ENCODE measurements at regions not wholly inside any gene's neighbourhood (a gene's known extent, or its start where the extent isn't known, plus 50 kb on each side); places are given as distances from the start of the nearest gene placed in this dataset.

GRCh38 chr2:46850742-46851141 lies 64.9 kb downstream of the MCFD2 start:
- FAIRE-seq (no peak), DNase-seq (ENCODE audit: low spot score in 2 of 2) (no peak)

DNA sequence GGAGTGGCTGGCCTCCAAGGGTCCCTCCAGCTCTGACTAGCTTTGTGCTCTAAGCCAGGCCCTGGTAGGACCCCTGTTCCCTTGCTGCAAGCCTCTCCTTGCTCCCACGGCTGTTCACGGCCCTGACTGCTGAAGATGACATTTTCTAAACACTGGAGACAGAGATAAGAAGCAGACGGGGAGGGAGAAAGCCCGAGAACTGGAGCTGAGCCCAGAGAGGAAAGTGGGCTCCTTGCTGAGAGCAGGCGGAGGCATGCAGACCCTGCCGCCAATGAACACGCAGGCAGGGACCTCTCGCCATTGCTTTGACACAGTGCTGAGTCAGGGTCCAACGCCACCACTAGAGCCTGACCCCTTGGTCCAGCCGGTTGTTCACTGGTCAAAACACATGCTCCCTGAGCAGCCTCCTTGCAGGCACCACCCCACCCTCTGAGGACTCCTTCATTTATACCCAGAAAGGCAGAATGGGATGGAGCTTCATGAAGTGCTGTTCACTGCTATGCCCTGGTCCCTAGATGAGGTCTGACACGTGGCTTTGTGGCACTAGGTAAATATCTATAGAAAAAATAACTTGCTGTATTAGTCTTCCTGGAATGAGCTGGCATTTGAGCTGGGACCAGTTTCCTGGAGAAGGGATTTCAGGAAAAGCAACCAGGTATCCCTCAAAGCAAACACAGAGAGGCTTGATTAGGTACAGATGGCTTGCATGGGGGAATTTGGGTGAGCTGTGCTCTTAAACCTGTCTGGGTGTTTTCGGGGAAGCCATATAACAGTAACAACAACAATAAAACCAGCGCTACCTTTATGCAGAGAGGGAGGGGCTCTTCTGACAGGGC lies 65.7 kb downstream of the MCFD2 start:
- no peak for FAIRE-seq
- DNase-seq (ENCODE audit: low spot score in 2 of 2) = no peak

- DNase-seq (ENCODE audit: low spot score in 2 of 2) (no peak), FAIRE-seq (no peak)
Measured at GRCh38 chr2:46849046-46849715, 66.4 kb downstream of the MCFD2 start.

GRCh38 chr2:46848447-46848846 lies 67.2 kb downstream of the MCFD2 start:
- no peak for FAIRE-seq

GRCh38 chr2:46847726-46848412 lies 67.7 kb downstream of the MCFD2 start:
- DNase-seq (ENCODE audit: low spot score in 2 of 2) = no peak
- FAIRE-seq = no peak

More at GRCh38 chr2:46848447-46848846, 67.2 kb downstream of the MCFD2 start:
- DNase-seq (ENCODE audit: low spot score in 2 of 2) = no peak

GRCh38 chr2:46847185-46847710 lies 68.4 kb downstream of the MCFD2 start:
- FAIRE-seq (no peak), DNase-seq (ENCODE audit: low spot score in 2 of 2) (peak in 1 of 2 donors; percentile 52)

- FAIRE-seq = no peak
Measured at GRCh38 chr2:46846536-46846935, 69.1 kb downstream of the MCFD2 start.

GRCh38 chr2:46845542-46846486 lies 69.8 kb downstream of the MCFD2 start:
- FAIRE-seq (no peak), DNase-seq (ENCODE audit: low spot score in 2 of 2) (no peak)

More at GRCh38 chr2:46846536-46846935, 69.1 kb downstream of the MCFD2 start:
- DNase-seq (ENCODE audit: low spot score in 2 of 2) = no peak

DNA sequence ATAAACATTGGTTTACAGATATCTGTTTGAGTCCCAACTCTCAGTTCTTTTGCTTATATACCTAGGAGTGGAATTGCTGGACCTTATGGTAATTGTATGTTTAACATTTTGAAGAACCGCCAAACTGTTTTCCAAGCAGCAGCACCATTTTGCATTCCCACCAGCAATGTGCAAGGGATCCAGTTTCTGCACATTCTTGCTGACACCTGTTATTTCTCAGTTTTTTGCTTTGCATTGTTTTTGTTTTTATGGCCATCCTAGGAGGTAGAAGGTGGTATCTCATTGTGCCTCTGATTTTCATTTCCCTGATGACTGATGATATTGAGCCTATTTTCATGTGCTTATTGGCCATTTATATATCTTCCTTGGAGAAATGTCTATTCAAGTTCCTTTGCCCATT lies 71.2 kb downstream of the MCFD2 start:
- no peak for DNase-seq (ENCODE audit: low spot score in 2 of 2)
- FAIRE-seq = no peak

- FAIRE-seq (no peak), DNase-seq (ENCODE audit: low spot score in 2 of 2) (no peak)
Measured at GRCh38 chr2:46844034-46844433, 71.6 kb downstream of the MCFD2 start.

DNA sequence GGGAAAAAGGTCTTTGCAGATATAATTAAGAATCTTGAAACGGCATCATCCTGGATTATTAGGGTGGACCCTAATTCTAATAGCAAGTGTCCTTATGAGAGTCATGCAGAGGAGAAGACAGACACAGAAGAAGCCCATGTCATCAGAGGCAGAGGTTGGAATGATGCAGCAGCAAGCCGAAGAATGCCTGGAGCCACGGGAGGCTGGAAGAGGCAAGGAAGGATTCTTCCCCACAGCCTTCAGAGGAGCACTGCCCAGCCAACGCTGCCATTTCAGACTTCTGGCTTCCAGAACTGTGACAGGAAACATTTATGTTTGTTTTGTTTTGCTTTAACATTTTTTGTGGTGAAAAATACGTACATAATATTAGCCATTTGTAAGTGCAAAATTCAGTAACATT lies 72.3 kb downstream of the MCFD2 start:
- FAIRE-seq = no peak
- no peak for DNase-seq (ENCODE audit: low spot score in 2 of 2)

- no peak for DNase-seq (ENCODE audit: low spot score in 2 of 2)
- no peak for FAIRE-seq
Measured at GRCh38 chr2:46842876-46843275, 72.7 kb downstream of the MCFD2 start.

- DNase-seq (ENCODE audit: low spot score in 2 of 2) (no peak), FAIRE-seq (no peak)
Measured at GRCh38 chr2:46841621-46842020, 74.0 kb downstream of the MCFD2 start.

DNA sequence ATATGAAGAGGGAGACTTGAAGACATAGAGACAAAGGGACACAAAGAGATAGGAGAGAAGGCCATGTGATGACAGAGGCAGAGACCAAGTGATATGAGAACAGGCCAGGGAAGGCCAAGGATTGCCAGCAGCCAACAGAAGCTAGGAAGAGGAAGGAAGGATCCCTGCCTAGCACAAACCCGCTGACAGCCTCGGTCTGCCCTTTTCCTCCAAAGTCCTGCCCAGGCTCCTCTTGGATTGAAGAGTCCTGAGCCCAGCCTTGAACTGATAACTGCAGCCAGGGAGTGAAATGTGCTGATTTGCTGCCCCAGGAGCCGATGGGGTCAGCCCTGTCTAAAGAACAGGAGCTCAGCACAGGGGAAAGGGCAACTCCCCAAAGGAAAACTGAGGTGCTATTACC lies 76.6 kb downstream of the MCFD2 start:
- no peak for FAIRE-seq
- no peak for DNase-seq (ENCODE audit: low spot score in 2 of 2)

GRCh38 chr2:46837704-46838103 lies 77.9 kb downstream of the MCFD2 start:
- no peak for FAIRE-seq
- no peak for DNase-seq (ENCODE audit: low spot score in 2 of 2)

- FAIRE-seq (no peak), DNase-seq (ENCODE audit: low spot score in 2 of 2) (no peak)
Measured at GRCh38 chr2:46837112-46837454, 78.5 kb downstream of the MCFD2 start.

DNA sequence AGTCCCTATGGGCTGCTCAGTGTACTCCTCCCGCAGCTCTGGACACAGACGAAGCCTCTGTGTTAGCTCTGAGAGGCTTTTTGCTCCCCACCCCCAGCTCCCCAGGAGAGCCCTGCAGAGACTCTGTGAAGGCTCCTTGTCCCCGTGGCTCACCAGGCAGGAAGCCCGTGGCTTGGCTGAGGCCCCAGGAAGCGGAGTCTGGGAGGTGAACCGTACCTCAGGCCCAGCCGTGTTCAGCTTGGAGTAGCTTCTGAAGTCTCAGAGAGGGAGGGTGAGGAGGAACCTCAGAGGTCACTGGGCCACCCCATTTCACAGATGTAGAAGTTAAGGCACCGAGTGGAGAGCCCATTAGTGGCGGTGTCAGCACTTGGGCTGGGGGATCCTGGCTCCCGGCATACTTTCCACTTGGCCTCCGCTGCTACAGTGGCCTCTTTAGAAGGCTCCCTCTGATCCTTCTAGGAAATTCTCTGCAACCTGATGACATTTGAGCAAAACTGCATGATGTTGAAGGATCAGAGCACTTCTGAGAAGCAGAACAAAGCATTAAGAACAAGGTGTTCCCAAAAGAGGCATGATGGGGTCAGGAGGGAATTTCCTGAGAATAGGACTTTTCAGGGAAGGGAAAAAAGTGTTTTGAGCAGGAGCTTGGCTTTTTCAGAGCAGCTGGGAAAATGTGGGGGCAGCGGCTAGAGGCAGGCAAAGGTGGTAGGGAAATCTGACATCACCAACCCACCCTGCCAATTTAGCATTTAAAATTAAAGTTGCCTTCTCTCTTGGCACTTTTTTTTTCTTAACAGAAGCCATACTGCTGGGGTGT lies 79.1 kb downstream of the MCFD2 start:
- no peak for DNase-seq (ENCODE audit: low spot score in 2 of 2)
- no peak for FAIRE-seq

DNA sequence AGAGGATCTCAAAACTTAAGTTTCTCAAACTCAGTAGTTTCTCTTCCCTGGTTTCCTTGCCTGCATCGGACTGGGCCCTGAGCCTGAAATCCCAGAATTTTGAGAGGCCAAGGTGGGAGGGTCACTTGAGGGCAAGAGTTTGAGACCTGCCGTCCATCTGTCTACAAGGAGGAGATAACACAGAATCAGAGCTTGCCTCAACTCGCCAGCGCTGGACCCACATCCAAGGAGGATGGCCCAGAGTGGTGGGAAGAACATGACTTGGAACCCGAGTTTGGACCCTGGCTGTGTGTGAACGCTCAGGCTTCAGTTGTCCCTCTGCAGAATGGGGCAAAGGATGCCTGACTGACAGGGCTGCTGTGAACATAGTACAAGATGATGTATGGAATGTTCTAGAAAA lies 80.1 kb downstream of the MCFD2 start:
- DNase-seq (ENCODE audit: low spot score in 2 of 2) = no peak
- no peak for FAIRE-seq

DNA sequence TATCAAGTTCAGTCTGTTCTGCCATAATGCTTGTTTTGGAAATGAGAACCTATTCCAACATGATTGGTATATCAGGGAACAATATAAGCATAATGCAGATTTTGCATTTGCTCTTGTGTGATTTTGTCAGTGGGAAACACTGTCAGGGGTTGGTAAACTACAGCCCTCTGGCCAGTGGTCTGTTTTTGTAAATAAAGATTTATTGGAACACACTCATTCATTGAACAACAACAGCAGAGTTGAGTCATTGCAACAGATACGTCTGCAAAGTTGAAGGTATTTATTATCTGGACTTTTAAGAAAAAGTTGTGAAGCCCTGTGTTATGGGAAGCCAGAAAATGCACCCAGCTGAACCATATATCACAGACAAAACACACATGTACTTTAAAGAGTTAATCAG lies 83.1 kb downstream of the MCFD2 start:
- DNase-seq (ENCODE audit: low spot score in 2 of 2) (no peak), FAIRE-seq (no peak)
